Activated CD8-positive, alpha-beta memory T cell treated with anti-CD3 and anti-CD28 coated beads for 1 hour (primary cell): ENCODE measurements at regions not wholly inside any gene's neighbourhood (a gene's known extent, or its start where the extent isn't known, plus 50 kb on each side); places are given as distances from the start of the nearest gene placed in this dataset.
"Not testable (repeated sequence)": the region's sequence is repeated elsewhere in the genome, so short reads cannot be mapped to it uniquely, and the experiment has no call there.

ENCODE experiments used
- DNase-seq, 2 donors: peaks; one replicate each; pipeline ENCODE4 v3.0.0-alpha.2; 2020; ENCODE audit warnings: low read depth in 1 of 2; ENCODE audit errors: extremely low read depth in 1 of 2

DNA sequence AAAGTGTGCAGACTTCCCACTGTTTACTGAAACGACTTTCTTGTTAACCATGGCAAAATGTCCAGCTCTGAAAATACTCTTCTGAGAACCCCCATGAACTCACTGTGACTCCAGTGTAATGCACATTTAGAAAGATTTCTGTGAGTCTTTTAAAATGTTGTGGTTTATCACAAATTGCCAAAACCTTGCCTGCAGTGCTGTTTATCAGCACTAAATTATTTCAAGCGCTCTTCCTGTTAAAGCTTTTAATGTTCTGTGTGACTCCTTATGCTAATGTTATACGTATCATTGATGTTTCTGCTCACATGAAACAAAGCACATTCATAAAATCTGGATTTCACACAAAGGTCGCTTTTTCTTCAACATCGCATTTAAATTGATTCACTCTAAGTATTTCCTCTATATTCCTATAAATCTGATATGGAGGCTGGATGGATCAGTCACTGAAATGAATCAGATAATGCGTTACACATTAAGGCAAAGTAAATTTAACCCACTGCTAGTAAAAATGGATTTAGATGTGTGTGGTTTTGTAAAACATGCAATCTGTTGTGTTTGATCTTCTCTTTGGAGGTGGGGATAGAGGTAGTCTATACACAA, 521.2 kb downstream of the NYAP2 start:
- no peak for DNase-seq

DNA sequence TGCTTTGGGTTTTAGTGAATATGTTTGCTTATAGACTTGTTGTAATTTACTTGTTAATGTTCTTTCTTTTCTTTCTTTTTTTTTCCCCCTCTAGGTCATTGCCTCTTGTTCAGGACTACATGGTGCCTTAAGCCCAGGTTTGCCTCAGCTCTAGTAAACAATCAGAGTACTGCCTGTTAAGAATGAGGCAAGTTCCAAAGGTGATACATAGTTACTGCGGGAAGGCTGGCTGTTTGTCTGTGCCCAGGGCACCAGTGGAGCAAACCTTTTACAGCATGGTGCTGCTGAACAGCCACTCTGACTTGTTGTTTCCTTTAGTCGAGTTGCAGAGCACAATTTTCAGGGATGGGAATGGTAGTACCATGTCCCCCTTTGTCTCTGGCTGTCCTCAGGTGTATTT, 517.2 kb downstream of the NYAP2 start:
- DNase-seq, result no peak

DNA sequence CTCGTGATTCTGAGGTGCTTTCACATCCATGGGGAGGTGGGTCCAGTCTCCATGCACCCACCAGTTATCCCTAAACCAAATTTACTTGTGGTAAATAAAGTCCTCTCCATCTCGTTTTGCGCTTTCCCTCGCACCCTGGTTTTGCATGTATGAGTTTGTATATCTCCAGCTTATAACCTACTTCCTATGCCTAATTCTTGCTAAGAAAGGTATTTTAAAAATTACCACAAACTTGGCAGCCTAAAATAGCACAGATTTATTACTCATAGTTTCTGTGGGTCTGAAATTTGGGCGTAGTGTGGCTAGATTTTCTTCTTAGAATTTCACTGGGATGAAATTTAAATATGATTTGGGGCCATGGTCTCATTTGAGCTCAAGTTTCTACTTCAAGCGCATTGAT, 511.5 kb downstream of the NYAP2 start:
- no peak for DNase-seq

DNA sequence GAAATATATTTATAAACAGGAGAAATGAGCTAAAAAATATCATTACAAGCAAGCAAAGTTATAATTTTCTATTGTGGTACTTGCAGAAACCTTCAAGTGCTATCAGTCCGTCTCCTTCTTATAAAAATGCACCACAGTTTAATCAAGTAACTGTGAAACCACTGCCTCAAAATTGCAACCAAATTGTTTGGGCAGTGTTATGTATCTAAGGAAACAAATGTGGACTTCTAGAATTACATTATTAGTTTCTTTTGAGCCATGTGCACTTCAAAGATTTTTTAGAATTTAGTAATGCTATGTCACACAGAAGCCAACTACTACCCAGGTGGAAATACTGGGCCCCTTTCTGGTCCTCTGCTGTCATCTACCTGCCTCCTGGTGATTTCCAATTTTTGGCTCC, 495.6 kb downstream of the NYAP2 start:
- DNase-seq, result no peak

DNA sequence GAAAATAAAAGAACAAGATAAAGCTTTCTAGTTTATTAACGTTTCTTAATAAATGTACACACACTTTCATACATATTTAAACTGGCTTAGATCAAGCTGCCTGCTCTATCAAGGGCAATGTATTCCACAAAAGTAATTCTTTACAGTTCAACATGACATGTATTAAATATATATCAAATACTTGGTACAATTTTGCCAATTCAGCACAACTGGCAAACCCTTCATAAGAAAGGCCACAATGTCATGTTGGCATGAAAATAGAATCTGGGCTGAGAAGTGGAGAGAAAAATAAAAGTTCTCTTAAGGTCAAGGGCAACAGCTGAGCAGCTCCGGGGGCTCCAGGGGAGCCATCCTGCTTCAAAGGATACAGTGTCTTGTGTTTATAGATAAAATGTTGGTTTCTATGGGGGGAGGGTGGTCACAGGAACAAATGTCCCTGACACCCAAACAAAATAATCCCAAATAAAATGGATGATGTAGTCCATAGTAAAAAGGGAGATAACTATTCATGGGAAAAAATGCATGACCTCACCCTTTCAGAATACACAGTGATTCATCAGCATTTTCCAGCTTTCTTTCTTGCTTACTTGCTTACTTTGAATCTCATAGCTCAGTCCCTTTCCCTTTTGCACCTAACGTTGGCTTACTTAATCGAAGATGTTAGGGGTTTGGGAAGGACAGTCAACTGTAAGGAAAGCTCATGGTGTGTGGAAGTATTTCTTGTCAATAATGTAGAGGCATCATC, 494.9 kb downstream of the NYAP2 start:
- no peak for DNase-seq

DNA sequence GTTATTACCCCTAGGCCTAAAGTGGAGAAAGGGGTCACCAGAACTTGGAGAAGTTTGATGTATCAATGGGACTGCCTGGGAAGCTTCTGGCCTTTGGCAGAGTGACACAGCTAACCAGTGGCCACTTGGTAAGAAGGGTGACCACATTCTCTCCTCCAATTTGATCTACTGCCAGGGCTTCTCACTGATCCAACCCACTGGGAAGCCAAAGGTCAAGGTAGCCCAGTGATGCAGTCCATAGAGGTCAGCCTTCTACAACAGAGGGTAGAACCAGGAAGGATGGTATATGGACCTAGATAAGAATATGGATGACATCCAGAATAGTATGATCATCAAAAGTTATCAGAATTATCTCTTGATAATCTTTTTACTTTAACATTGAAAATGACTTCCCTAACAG, 493.6 kb downstream of the NYAP2 start:
- DNase-seq, result no peak

DNA sequence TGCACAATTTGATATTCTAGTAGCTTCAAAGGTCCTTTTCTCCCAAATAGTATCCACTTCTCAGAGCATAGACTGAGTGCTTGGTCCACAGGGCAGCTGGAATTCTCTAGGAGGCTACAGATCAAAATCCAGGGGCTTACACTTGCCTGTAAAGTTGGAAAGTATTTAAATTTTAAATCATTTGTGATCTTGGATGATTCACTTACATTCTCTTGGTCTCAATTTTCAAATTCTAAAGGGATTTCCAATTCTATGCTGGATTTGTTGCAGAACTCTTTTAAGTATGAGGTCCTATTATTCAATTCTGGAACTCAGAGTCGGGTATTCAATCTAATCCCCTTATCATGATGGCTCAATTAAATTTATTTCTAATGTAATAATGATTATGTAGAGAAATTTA, 492.3 kb downstream of the NYAP2 start:
- no peak for DNase-seq

DNA sequence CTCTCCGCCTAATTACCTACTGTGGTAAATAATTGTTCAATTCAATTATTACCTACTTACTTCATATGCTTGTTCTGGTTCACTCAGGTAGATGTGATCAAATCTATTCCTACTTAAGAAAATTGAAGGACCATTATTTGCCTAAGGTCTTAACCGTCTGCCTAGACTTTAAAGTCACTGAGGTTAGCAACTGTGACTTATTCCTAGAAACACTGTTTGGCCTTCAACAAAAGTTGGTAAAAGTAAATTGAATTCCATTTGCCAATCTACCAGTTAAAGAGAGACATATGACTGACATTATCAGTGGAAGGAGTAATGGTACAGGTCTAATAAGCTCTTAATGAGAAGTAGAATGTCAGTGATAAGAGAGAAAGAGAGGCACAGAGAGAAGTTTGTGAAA, 491.5 kb downstream of the NYAP2 start:
- no peak for DNase-seq

DNA sequence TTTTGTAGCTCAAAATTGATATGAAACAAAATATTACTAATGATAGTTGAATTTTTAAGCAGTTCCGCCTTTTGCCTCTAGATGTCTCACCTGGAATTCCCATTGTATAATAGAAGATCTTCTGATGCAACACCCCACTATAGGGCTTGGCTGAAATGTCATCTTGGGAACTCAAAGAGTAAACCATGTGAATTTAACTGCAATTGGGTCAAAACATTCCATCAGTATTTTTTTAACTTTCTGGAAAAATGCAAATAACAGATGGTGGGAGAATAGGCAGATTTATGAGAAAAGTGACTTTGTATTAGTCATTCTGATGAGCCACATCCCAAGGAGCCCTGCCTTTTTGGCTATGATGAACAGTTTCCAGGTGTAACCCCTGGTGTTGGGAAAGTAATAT, 489.9 kb downstream of the NYAP2 start:
- DNase-seq, result no peak

DNA sequence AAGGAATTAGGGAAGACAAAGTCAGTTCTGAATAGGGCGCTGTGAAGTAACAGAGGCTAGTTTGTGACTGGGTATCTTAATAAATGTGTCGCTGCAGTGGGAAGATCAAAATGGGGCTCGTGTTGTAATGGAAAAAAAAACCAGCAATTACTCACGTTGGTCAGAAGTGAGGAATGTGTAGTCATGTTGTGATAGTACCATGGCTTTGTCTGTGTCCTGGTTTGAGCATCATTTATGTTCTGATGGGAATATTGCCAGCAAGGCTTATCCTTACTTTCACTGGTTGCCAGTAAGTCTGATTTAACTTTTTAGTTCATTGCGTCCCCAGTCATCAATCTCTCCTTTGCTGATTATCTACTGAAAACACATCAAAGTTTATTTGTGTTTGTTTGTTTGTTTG, 467.6 kb downstream of the NYAP2 start:
- no peak for DNase-seq

DNA sequence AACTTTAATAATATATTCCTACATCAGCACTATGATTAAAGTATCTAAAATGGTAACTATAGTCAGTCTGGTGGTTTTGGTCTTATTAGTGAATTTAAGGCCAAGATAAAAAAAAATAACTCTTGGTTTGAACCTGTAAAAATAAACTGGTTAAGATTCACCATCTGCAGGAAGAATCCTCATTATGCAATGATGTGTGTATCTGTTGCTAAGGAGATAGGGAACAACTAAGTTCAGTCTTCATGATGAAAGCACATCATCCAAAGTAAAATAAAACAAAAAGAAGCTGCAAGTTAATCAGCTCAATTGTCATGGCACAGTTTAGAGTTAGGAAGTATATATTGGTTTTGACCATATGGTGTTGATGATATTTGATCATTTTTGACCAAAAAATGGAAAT, 466.0 kb downstream of the NYAP2 start:
- DNase-seq, result no peak

DNA sequence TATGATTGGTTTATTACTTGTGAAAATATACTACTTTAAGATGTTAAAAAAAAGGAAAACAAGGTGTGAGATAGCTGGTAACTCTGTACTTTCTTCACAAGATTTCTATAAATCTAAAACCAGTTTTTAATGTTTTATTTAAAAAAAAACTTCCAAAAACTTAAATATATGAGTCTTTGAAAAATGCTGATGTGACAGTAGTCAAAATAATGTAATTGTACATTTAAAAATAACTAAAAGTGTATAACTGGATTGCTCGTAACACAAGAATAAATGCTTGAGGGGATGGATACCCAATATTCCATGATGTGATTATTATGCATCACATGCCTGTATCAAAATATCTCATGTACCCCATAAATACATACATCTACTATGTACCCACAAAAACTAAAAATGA, 464.9 kb downstream of the NYAP2 start:
- DNase-seq, result no peak

DNA sequence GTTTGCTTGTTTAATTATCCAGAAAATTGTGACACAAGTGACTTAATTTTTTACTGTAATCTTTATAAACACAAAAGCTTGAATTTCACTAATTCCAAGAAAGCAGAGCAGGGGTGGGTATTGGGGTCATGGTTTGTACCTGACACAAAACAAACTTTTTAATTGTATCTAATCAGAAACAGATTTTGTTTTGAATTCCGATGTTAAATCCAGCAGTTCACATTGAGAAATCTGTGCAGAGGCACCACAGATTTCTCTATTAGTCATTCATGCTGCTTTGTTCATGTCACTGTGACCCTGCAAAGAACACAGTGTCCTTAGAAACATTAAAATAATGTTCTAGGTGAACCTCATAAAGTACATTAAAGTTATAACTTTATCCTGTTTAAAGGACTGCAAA, 443.4 kb downstream of the NYAP2 start:
- DNase-seq, result no peak

DNA sequence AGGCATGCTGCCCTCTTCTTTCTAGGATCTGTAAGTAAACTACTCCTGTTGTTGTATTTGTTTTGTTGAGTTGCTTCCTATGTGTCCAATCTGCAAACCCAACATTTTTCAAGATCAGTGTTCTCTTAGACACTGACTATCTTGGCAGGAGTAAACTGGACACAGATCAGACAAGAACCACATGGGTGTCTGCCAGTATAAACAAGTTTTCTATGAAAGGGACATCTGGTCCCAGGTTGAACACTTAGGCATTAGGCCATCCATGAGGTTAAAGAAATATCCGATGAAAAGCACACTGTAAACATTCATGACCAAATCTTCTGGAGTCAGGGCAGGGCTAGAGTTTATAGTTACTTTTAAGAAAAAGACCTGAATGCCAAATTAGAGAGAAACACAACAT, 441.8 kb downstream of the NYAP2 start:
- no peak for DNase-seq

DNA sequence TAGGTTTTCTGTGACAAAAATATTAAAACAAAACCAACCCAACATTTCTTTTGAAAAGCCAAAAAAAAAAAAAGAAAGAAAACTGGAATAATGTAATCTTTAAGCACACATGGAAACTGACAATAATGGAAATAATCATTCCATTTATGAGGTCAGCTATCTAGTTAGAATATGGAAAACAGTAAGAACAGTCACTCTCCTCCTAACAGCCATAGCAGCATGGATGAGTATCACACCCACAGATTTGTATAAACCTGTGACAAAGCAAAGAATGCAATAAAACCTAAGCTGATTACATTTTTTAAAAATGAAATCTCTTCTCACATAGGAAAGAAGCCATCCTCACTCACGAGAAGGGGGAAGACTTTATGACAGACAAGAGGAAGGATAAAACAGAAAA, 437.8 kb downstream of the NYAP2 start:
- no peak for DNase-seq

DNA sequence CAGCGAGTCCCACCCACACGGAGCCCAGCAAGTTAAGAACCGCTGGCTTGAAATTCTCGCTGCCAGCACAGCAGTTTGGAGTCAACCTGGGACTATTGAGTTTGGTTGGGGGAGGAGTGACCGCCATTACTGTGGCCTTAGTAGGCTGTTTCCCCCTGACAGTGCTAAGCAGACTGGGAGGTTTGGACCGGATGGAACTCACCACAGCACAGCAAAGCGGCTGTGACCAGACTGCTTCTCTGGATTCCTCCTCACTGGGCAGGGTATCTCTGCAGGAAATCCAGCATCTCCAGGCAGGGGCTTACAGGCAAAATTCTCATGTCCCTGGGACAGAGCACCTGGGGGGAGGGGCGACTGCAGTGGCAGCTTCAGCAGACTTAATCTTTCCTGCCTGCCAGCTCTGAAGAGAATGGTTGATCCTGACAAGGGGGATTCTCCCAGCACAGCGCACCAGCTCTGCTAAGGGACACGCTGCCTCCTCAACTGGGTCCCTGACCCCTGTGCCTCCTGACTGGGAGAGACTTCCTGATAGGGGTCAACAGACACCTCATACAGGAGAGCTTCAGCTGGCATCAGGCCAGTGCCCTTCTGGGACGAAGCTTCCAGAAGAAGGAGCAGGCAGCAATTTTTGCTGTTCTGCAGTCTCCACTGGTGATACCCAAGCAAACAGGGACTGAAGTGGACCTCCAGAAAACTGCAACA, 425.4 kb downstream of the NYAP2 start:
- DNase-seq, result no peak

DNA sequence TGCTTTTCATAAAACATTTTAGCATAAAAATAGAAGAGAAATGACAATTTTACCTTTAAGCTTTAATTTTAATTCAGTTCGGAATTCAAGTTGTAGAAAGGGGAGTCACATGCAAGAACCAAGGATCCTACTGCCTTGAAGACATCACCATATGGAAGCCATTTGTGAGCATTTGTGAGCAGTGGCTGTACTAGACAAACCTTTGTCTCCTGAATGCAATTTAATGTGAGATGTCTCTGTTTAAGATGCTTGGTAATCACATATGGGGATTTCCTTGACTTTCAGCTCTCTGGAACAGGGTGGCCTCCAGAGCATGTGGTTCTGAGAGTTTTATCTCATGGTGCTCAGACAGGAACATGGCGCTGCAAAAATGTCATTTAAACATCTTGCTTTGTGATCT, 421.8 kb downstream of the NYAP2 start:
- DNase-seq, result no peak

DNA sequence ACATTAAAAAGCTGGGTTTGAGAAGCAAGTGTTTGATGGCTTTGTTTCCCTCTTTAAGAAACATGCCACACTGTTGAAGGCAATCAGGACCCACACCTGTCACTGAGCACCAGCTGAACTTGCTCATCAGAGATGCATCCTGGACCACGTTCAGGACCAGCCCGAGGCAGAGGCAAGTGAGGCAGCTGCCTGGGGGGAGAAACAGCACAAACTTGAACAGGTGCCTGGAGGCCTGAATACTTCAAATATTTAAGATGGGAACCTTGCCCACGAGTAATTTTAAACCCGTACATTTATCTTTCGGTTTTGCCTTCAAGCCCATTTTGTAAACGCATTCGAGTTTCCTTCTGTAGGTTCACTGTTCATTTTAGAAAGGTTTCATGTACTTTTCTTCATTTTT, 421.3 kb downstream of the NYAP2 start:
- DNase-seq, result no peak

DNA sequence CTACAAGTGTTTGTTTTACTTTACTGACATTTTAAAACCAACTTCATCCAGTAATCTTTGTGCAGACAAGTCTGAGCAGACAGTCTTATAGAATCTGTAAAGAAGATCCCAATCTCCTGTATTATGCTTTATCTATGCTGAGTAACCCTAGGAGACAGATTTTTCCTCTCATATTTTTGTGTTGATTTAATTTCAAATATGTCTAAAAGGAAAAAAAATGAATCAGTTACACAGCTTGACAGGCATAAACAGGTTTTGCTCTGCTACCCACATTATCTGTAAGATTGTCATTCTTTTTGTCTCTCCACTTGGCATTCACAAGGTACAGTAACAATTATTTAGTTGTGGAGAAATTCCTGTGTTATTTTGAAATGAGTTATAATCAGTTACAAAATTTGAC, 415.0 kb downstream of the NYAP2 start:
- no peak for DNase-seq

DNA sequence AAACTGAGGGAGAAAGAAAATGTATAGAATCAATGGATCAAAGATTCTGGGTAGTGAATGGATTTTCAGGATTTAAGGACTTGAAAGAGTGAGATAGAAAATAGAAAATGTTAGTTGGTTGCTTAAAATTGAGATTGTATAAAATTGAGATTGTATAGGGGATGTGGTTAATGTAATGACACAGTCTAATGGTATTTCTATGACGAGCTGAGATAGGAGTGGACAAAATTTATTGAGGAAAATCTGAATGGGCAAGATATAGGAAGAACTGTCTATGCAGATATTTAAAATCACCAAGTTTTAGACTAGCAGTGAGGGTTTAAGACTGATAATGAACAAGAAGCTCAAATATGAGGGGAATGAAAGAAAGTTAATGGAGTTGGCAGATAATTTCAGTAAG, 406.6 kb downstream of the NYAP2 start:
- DNase-seq, result no peak

DNA sequence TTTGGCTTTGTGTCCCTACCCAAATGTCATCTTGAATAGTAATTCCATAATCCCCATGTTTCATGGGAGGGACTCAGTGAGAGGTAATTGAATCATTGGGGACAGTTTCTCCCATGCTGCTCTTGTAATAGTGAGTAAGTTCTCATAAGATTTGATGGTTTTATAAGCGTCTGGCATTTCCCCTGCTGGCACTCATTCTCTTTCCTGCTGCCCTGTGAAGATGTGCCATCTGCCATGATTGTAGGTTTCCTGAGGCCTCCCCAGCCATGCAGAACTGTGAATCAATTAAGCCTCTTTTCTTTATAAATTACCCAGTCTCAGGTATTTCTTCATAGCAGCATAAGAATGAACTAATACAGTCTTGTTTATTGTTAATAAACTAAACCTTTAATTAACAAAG, 402.6 kb downstream of the NYAP2 start:
- DNase-seq, result not testable (repeated sequence)

DNA sequence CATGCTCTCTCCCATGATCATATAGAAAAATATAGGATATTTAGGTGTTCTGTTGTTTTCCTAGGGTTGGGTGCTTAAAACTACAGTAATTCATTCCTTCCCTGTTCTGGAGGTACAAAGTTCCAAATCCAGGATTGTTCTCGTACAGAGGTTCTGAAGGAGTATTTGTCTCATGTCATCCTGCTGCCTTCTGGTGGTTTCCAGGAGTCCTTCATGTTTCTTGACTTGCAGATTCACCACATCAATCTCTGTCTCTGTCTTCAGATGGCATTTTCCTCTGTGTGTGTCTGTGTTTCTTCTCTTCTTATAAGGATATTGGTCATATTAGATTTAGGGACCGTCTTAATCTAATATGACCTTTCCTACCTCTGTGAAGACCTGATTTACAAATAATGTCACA, 397.9 kb downstream of the NYAP2 start:
- no peak for DNase-seq
